Stimulated activated memory B cell treated with anti-CD40 and anti-IgM and Interleukin-4, amounts not matched to agents 10 μg/mL and 1 μg/mL and 100 μg/mL, for 72 hours (primary cell): ENCODE measurements at regions not wholly inside any gene's neighbourhood (a gene's known extent, or its start where the extent isn't known, plus 50 kb on each side); places are given as distances from the start of the nearest gene placed in this dataset.
"Not testable (repeated sequence)": the region's sequence is repeated elsewhere in the genome, so short reads cannot be mapped to it uniquely, and the experiment has no call there.

ENCODE experiments used
- ATAC-seq: fragments of 150-1000 bp; cut with Tn5 transposase; 2 replicates; pipeline ENCODE4 v1.10.0; 2021
- H3K27ac Mint-ChIP-seq: one replicate; pipeline ENCODE4 v1.8.0; 2022; ENCODE audit warnings: mild to moderate bottlenecking, mixed read lengths
- H3K27me3 Mint-ChIP-seq: one replicate; pipeline ENCODE4 v1.8.0; 2022; ENCODE audit warnings: mixed read lengths
- H3K36me3 Mint-ChIP-seq: one replicate; pipeline ENCODE4 v1.8.0; 2022; ENCODE audit warnings: mixed read lengths
- H3K4me1 Mint-ChIP-seq: one replicate; pipeline ENCODE4 v1.8.0; 2022; ENCODE audit warnings: mixed read lengths
- H3K4me3 Mint-ChIP-seq: one replicate; pipeline ENCODE4 v1.8.0; 2022; ENCODE audit warnings: mild to moderate bottlenecking, moderate library complexity, mixed read lengths
- H3K9me3 Mint-ChIP-seq: one replicate; pipeline ENCODE4 v1.8.0; 2022; ENCODE audit warnings: mixed read lengths

GRCh38 chr7:110529175-110529574 is 561.8 kb upstream of the LRRN3 start:
- Mint-ChIP-seq H3K4me1 (no peaks in the 10 kb centered on the region), H3K9me3 (no peaks in the 10 kb centered on the region), H3K4me3 (no peak overlapping the region), H3K27ac (no peak overlapping the region), H3K27me3 (no peaks in the 10 kb centered on the region), H3K36me3 (no peaks in the 10 kb centered on the region)
- ATAC-seq, result no peak

DNA sequence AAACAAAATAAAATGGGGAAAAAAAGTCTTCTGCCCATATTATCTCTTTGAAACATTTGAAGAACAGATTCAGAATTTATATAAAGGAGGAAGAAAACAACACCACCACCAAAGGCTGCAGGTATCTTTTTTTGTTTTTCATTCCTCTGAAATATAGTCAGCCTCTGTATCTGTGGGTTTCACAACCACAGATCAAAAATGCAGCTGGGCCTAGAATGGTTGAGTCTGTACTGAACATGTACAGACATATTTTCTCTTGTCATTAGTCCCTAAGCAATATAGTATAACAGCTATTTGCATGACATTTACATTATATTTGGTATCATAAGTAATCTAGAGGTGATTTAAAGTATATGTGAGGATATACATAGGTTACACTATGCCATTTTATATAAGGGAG is 559.7 kb upstream of the LRRN3 start:
- no peak for ATAC-seq
- Mint-ChIP-seq H3K36me3 (no peaks in the 10 kb centered on the region), H3K4me3 (no peak overlapping the region), H3K9me3 (no peaks in the 10 kb centered on the region), H3K4me1 (no peaks in the 10 kb centered on the region), H3K27me3 (no peaks in the 10 kb centered on the region), H3K27ac (no peak overlapping the region)

GRCh38 chr7:110534241-110534931 is 556.5 kb upstream of the LRRN3 start:
- H3K27ac Mint-ChIP-seq, result no peak overlapping the region
- no peaks in the 10 kb centered on the region for H3K9me3 Mint-ChIP-seq
- no peaks in the 10 kb centered on the region for H3K4me1 Mint-ChIP-seq
- H3K36me3 Mint-ChIP-seq, result no peaks in the 10 kb centered on the region
- no peak overlapping the region for H3K4me3 Mint-ChIP-seq
- ATAC-seq, result peak; percentile 39
- H3K27me3 Mint-ChIP-seq, result no peaks in the 10 kb centered on the region

GRCh38 chr7:110539216-110539615 is 551.7 kb upstream of the LRRN3 start:
- H3K27me3 Mint-ChIP-seq, result no peaks in the 10 kb centered on the region
- no peaks in the 10 kb centered on the region for H3K4me1 Mint-ChIP-seq
- no peaks in the 10 kb centered on the region for H3K36me3 Mint-ChIP-seq
- ATAC-seq, result no peak
- no peak overlapping the region for H3K4me3 Mint-ChIP-seq
- H3K27ac Mint-ChIP-seq, result no peak overlapping the region
- no peaks in the 10 kb centered on the region for H3K9me3 Mint-ChIP-seq

GRCh38 chr7:110541962-110542361 is 549.0 kb upstream of the LRRN3 start:
- Mint-ChIP-seq H3K9me3 (no peaks in the 10 kb centered on the region), H3K36me3 (no peaks in the 10 kb centered on the region), H3K27ac (no peak overlapping the region), H3K4me3 (no peak overlapping the region), H3K4me1 (no peaks in the 10 kb centered on the region), H3K27me3 (no peaks in the 10 kb centered on the region)
- no peak for ATAC-seq

DNA sequence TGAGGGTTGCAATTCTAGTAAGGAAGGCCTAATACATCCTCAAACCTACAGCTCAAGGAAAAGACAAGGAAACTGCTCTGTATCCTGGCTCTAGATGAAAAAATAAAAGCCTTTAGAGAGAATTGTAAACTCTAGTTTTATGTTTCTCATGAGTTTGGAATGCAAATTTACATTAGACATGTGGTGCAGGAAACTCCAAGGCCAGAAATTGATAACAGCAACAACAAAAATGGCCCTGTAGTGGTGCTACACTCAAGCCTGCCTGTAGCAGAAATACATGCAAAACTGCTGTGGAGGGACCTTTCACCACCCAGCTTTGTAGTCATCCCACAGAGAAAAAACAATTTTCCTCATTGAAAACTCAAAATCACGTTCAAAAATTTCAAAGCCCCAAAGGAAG is 546.7 kb upstream of the LRRN3 start:
- H3K36me3 Mint-ChIP-seq, result no peaks in the 10 kb centered on the region
- H3K4me1 Mint-ChIP-seq, result no peaks in the 10 kb centered on the region
- H3K4me3 Mint-ChIP-seq, result no peak overlapping the region
- no peaks in the 10 kb centered on the region for H3K9me3 Mint-ChIP-seq
- no peak overlapping the region for H3K27ac Mint-ChIP-seq
- no peaks in the 10 kb centered on the region for H3K27me3 Mint-ChIP-seq
- no peak for ATAC-seq

DNA sequence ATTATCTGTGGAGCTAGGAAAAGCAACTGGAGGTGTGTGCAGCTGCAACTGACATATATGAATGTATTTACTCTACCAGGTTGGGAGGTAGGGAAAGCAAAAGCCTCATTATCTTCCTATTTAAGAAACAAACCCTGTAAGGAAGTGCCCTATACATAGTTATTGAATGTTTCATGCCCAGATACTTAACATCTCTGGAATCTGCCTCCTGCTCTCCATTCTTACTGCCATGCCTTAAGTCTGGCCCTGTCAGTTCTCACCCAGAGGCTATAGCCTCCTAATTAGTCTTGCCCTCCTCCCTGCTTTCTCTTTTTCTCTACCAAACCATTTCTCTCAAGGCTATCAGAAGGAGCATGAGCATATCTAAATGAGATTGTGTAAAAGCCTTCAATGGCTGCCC is 542.6 kb upstream of the LRRN3 start:
- Mint-ChIP-seq H3K27me3 (no peaks in the 10 kb centered on the region), H3K27ac (no peak overlapping the region), H3K9me3 (peaks cover 9% of the 10 kb centered on the region), H3K36me3 (no peaks in the 10 kb centered on the region), H3K4me3 (no peak overlapping the region), H3K4me1 (no peaks in the 10 kb centered on the region)
- ATAC-seq, result no peak

- no peaks in the 10 kb centered on the region for H3K4me1 Mint-ChIP-seq
- peaks cover 9% of the 10 kb centered on the region for H3K9me3 Mint-ChIP-seq
- ATAC-seq, result no peak
- H3K27ac Mint-ChIP-seq, result no peak overlapping the region
- no peaks in the 10 kb centered on the region for H3K36me3 Mint-ChIP-seq
- H3K27me3 Mint-ChIP-seq, result no peaks in the 10 kb centered on the region
- no peak overlapping the region for H3K4me3 Mint-ChIP-seq
Observed at GRCh38 chr7:110557136-110557535, 533.8 kb upstream of the LRRN3 start.

GRCh38 chr7:110563286-110563685 is 527.6 kb upstream of the LRRN3 start:
- not testable (repeated sequence) for H3K36me3 Mint-ChIP-seq, H3K27me3 Mint-ChIP-seq, H3K9me3 Mint-ChIP-seq, ATAC-seq, H3K4me3 Mint-ChIP-seq, H3K4me1 Mint-ChIP-seq, H3K27ac Mint-ChIP-seq

- ATAC-seq, result no peak
- Mint-ChIP-seq H3K27ac (no peak overlapping the region), H3K4me1 (no peaks in the 10 kb centered on the region), H3K36me3 (no peaks in the 10 kb centered on the region), H3K27me3 (no peaks in the 10 kb centered on the region), H3K9me3 (no peaks in the 10 kb centered on the region), H3K4me3 (no peak overlapping the region)
Observed at GRCh38 chr7:110564246-110564645, 526.7 kb upstream of the LRRN3 start.

- Mint-ChIP-seq H3K4me3 (no peak overlapping the region), H3K4me1 (no peaks in the 10 kb centered on the region), H3K36me3 (no peaks in the 10 kb centered on the region), H3K9me3 (no peaks in the 10 kb centered on the region), H3K27ac (no peak overlapping the region), H3K27me3 (no peaks in the 10 kb centered on the region)
- ATAC-seq, result no peak
Observed at GRCh38 chr7:110568388-110568787, 522.5 kb upstream of the LRRN3 start.

DNA sequence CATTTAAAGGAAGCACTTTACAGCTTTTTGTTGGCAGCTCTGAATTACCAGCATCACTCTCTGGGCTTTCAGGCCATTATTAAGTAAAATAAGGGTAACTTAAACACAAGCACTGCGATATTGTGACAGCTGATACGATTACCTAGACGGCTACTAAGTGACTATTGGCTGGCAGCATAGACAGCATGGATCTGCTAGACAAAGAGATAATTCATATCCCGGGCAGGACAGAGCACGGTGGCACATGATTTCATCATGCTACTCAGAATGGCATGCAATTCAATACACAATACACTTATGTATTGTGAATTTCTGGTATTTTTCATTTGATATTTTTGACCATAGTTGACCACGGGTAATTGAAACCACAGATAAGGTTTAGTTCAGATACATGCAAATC is 522.0 kb upstream of the LRRN3 start:
- ATAC-seq, result no peak
- Mint-ChIP-seq H3K4me1 (no peaks in the 10 kb centered on the region), H3K36me3 (no peaks in the 10 kb centered on the region), H3K4me3 (no peak overlapping the region), H3K27me3 (no peaks in the 10 kb centered on the region), H3K9me3 (no peaks in the 10 kb centered on the region), H3K27ac (no peak overlapping the region)

DNA sequence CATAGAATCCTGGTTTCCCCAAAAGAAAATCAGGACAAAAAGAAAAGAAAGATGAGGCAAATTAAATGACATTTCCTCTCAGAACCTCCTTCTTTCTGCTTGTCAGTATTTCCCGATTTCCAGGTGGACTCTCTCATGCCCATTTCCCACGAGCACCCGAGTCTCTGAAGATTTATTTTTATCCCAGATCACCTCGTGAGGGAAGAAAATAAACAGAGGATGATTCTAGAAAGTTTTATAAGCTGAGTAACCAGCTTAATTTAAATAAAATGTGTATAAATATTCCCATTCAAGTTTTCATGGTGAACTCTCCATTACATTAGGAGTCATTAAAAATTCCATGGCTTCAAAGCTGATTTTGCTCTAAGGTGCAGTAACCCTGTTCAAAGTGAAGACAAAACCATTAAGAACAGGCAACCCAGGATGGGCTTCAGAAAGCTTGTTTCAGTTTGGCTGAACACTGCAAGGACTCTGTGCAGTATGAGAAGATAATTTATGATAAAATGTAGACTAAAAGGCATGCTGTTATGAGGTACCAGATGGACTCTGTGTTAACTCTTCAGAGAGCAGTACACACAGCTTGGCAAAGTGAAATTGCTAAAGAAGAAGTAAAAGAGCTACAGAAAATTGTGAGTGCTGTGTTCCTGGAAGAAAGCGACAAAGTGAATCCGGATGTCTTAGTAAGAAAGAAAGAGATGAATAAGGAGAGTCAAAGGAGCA is 521.3 kb upstream of the LRRN3 start:
- no peaks in the 10 kb centered on the region for H3K9me3 Mint-ChIP-seq
- ATAC-seq, result no peak

DNA sequence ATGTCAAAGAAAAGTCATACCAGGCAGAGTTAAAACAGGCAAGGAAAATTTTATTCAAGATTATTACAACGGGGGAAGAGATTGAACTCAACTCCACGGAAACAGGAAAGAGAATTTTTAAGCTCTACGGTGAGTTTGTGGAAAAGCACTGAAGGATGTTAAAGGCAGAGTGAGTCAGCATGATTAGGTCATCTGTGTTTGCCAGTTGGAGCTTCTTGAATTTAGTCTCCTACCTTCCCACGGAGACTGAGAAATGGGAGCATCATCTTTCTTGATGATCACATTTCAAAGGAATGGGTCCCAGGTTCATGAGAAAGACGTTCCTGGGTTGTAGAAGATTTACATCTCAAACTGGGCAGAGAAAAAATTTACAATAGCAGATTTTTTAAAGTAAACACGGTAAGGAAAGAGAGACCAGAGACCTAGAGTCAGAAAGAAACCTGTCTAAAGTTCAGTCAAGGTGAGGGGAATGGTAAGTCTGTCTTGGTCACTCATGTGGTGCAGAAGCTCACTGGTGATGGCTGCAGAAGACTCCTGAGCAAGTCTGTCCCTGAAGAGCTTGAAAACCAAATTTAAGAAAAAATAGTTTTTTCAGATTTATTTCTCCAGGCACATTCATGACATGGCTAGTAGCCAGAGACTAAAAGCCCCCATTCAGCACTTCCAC is 516.9 kb upstream of the LRRN3 start:
- Mint-ChIP-seq H3K36me3 (no peaks in the 10 kb centered on the region), H3K27me3 (peaks cover 12% of the 10 kb centered on the region), H3K4me1 (no peaks in the 10 kb centered on the region), H3K9me3 (no peaks in the 10 kb centered on the region), H3K4me3 (no peak overlapping the region), H3K27ac (no peak overlapping the region)
- no peak for ATAC-seq

More for the DNA sequence above, 521.3 kb upstream of the LRRN3 start:
- no peaks in the 10 kb centered on the region for H3K27me3 Mint-ChIP-seq
- no peak overlapping the region for H3K27ac Mint-ChIP-seq
- H3K4me3 Mint-ChIP-seq, result no peak overlapping the region
- H3K4me1 Mint-ChIP-seq, result no peaks in the 10 kb centered on the region
- no peaks in the 10 kb centered on the region for H3K36me3 Mint-ChIP-seq

- H3K9me3 Mint-ChIP-seq, result no peaks in the 10 kb centered on the region
- no peak for ATAC-seq
- H3K4me1 Mint-ChIP-seq, result no peaks in the 10 kb centered on the region
- no peaks in the 10 kb centered on the region for H3K27me3 Mint-ChIP-seq
- no peak overlapping the region for H3K27ac Mint-ChIP-seq
- H3K36me3 Mint-ChIP-seq, result no peaks in the 10 kb centered on the region
- no peak overlapping the region for H3K4me3 Mint-ChIP-seq
Observed at GRCh38 chr7:110587294-110587693, 503.6 kb upstream of the LRRN3 start.

GRCh38 chr7:110590415-110590814 is 500.5 kb upstream of the LRRN3 start:
- H3K4me3 Mint-ChIP-seq, result no peak overlapping the region
- no peaks in the 10 kb centered on the region for H3K9me3 Mint-ChIP-seq
- H3K4me1 Mint-ChIP-seq, result no peaks in the 10 kb centered on the region
- no peaks in the 10 kb centered on the region for H3K36me3 Mint-ChIP-seq
- H3K27ac Mint-ChIP-seq, result no peak overlapping the region
- H3K27me3 Mint-ChIP-seq, result no peaks in the 10 kb centered on the region
- ATAC-seq, result no peak
